Neural cell (in vitro differentiated cells): ENCODE measurements at regions not wholly inside any gene's neighbourhood (a gene's known extent, or its start where the extent isn't known, plus 50 kb on each side); places are given as distances from the start of the nearest gene placed in this dataset.

Experiments
- H2AFZ ChIP-seq: fragments of 200-600, 300-800 bp; sonication (generic), shearing (Covaris generic); 2 replicates; pipeline ENCODE4 v1.6.0; 2014; ENCODE audit warnings: low read depth, mild to moderate bottlenecking, antibody characterized with exemption, low read length, moderate library complexity
- H3F3A ChIP-seq: fragments of 200-600 bp; shearing (Covaris generic); 2 replicates; pipeline ENCODE4 v1.6.1; 2016; ENCODE audit warnings: mild to moderate bottlenecking, moderate library complexity, mixed read lengths, antibody characterized with exemption, low read length; ENCODE audit not compliant: insufficient read depth, poor library complexity, severe bottlenecking
- H3K27ac ChIP-seq: fragments of 200-600, 300-800 bp; sonication (generic), shearing (Covaris generic); 2 replicates; pipeline ENCODE4 v1.5.1; 2014; ENCODE audit warnings: mild to moderate bottlenecking, low read length, moderate library complexity
- H3K27me3 ChIP-seq: fragments of 300-800, 200-600 bp; sonication (generic), shearing (Covaris generic); 2 replicates; pipeline ENCODE4 v1.6.0; 2014; ENCODE audit warnings: mild to moderate bottlenecking, low read depth, low read length, moderate library complexity; ENCODE audit not compliant: insufficient read depth
- H3K36me3 ChIP-seq: fragments of 300-800, 200-600 bp; sonication (generic), shearing (Covaris generic); 2 replicates; pipeline ENCODE4 v1.5.1; 2014; ENCODE audit warnings: mild to moderate bottlenecking, antibody characterized with exemption, low read length, moderate library complexity; ENCODE audit not compliant: insufficient read depth
- H3K4me2 ChIP-seq: fragments of 300-800, 200-600 bp; sonication (generic), shearing (Covaris generic); 2 replicates; pipeline ENCODE4 v1.6.0; 2014; ENCODE audit warnings: mild to moderate bottlenecking, low read length
- H3K4me3 ChIP-seq: fragments of 300-800, 200-600 bp; sonication (generic), shearing (Covaris generic); 2 replicates; pipeline ENCODE4 v1.5.1; 2014; ENCODE audit warnings: mild to moderate bottlenecking, low read length, moderate library complexity
- H3K79me2 ChIP-seq: fragments of 200-600 bp; shearing (Covaris generic); replicated peaks from 2 replicates; pipeline ENCODE4 v1.6.0; 2014; ENCODE audit warnings: mild to moderate bottlenecking, low read length, moderate library complexity; ENCODE audit not compliant: insufficient read depth
- H3K9ac ChIP-seq: fragments of 300-800, 200-600 bp; sonication (generic), shearing (Covaris generic); 2 replicates; pipeline ENCODE4 v1.6.1; 2016; ENCODE audit warnings: mild to moderate bottlenecking, low read length, mixed read lengths
- H3K9me2 ChIP-seq: fragments of 200-600 bp; shearing (Covaris generic); 2 replicates; pipeline ENCODE4 v1.6.1; 2016; ENCODE audit warnings: mild to moderate bottlenecking, low read length, mixed read lengths; ENCODE audit not compliant: insufficient read depth
- H3K9me3 ChIP-seq: fragments of 200-600, 300-800 bp; sonication (generic), shearing (Covaris generic); 2 replicates; pipeline ENCODE4 v1.6.1; 2016; ENCODE audit warnings: mild to moderate bottlenecking, mixed run types, low read length, moderate library complexity, mixed read lengths
- H4K20me1 ChIP-seq: fragments of 200-600 bp; shearing (Covaris generic); 2 replicates; pipeline ENCODE4 v1.6.1; 2016; ENCODE audit warnings: mild to moderate bottlenecking, mixed run types; ENCODE audit not compliant: insufficient read depth
- EP300 ChIP-seq: fragments of 450-650 bp; conservative IDR thresholded peaks from 2 replicates; pipeline ENCODE4 v1.6.1; 2014; ENCODE audit warnings: antibody characterized with exemption, mild to moderate bottlenecking, moderate library complexity; ENCODE audit not compliant: poor library complexity, severe bottlenecking
- EZH2 ChIP-seq: fragments of 200-600, 300-800 bp; shearing (Covaris generic), sonication (generic); IDR thresholded peaks from 2 replicates; pipeline ENCODE4 v1.6.1; 2014; ENCODE audit warnings: antibody characterized with exemption, low read length, borderline replicate concordance, mild to moderate bottlenecking; ENCODE audit not compliant: insufficient read depth, poor library complexity, severe bottlenecking
- MXI1 ChIP-seq: fragments of 450-650 bp; conservative IDR thresholded peaks from 2 replicates; pipeline ENCODE4 v1.6.1; 2014; ENCODE audit warnings: antibody characterized with exemption, mild to moderate bottlenecking; ENCODE audit not compliant: poor library complexity, severe bottlenecking
- POLR2AphosphoS5 ChIP-seq: IDR thresholded peaks from 2 replicates; pipeline ENCODE4 v1.6.1; 2012
- RAD21 ChIP-seq: fragments of 450-650 bp; conservative IDR thresholded peaks from 2 replicates; pipeline ENCODE4 v1.6.1; 2014; ENCODE audit warnings: antibody characterized with exemption, mild to moderate bottlenecking, moderate library complexity
- SMC3 ChIP-seq: fragments of 450-650 bp; conservative IDR thresholded peaks from 2 replicates; pipeline ENCODE4 v1.6.1; 2014; ENCODE audit warnings: antibody characterized with exemption, mild to moderate bottlenecking, moderate library complexity; ENCODE audit not compliant: poor library complexity
- TAF1 ChIP-seq: IDR thresholded peaks from 2 replicates; pipeline ENCODE4 v1.6.1; 2012; ENCODE audit warnings: low read depth
- TF ChIP-seq, protein P1 (sequence below): IDR thresholded peaks from 2 replicates; pipeline ENCODE4 v1.6.1; 2012; ENCODE audit warnings: borderline replicate concordance
- TF ChIP-seq, protein P2 (sequence below): fragments of 450-650 bp; IDR thresholded peaks from 2 replicates; pipeline ENCODE4 v1.5.1; 2014; ENCODE audit warnings: antibody characterized with exemption, mild to moderate bottlenecking, moderate library complexity; ENCODE audit not compliant: poor library complexity, severe bottlenecking

DNA sequence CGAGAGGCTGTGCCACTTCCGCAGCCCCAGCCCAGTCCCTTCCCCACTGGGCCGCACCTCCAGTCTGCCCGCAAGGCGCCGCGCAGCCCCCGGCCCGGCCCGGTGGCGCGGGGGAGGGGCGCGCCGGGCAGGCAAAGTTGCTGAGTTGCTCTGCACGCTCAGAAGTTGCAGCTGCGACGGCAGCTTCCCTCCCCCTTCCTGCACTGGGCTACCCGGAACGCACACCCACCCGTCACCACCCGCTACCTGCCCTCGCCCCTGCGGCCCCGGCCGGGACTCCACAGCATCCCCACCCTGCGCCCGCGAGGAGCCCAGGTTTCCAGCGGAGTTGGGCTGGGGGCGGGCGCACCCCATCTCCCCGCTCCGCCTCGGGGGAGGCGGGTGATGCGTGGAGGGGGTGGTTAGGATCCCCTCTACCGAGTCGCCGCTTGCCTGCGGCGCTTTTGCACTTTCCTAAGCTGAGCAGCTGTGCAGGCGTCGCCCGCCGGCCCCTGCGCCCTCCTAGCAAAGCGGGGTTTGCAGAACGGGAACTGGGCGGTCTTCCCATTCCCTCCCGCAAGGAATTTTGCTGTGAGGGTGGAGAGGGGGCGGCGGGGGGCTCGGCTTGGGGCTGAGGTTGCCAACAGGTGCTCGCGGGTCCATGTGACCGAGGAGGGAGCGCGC lies 55.9 kb upstream of the RREB1 start:
- TF ChIP-seq POLR2AphosphoS5 (no peak), EZH2 (no peak), TAF1 (no peak), SMC3 (no peak), MXI1 (no peak), EP300 (no peak), RAD21 (no peak)
- TF ChIP-seq, protein P1, sequence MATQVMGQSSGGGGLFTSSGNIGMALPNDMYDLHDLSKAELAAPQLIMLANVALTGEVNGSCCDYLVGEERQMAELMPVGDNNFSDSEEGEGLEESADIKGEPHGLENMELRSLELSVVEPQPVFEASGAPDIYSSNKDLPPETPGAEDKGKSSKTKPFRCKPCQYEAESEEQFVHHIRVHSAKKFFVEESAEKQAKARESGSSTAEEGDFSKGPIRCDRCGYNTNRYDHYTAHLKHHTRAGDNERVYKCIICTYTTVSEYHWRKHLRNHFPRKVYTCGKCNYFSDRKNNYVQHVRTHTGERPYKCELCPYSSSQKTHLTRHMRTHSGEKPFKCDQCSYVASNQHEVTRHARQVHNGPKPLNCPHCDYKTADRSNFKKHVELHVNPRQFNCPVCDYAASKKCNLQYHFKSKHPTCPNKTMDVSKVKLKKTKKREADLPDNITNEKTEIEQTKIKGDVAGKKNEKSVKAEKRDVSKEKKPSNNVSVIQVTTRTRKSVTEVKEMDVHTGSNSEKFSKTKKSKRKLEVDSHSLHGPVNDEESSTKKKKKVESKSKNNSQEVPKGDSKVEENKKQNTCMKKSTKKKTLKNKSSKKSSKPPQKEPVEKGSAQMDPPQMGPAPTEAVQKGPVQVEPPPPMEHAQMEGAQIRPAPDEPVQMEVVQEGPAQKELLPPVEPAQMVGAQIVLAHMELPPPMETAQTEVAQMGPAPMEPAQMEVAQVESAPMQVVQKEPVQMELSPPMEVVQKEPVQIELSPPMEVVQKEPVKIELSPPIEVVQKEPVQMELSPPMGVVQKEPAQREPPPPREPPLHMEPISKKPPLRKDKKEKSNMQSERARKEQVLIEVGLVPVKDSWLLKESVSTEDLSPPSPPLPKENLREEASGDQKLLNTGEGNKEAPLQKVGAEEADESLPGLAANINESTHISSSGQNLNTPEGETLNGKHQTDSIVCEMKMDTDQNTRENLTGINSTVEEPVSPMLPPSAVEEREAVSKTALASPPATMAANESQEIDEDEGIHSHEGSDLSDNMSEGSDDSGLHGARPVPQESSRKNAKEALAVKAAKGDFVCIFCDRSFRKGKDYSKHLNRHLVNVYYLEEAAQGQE = no peak
- TF ChIP-seq, protein P2, sequence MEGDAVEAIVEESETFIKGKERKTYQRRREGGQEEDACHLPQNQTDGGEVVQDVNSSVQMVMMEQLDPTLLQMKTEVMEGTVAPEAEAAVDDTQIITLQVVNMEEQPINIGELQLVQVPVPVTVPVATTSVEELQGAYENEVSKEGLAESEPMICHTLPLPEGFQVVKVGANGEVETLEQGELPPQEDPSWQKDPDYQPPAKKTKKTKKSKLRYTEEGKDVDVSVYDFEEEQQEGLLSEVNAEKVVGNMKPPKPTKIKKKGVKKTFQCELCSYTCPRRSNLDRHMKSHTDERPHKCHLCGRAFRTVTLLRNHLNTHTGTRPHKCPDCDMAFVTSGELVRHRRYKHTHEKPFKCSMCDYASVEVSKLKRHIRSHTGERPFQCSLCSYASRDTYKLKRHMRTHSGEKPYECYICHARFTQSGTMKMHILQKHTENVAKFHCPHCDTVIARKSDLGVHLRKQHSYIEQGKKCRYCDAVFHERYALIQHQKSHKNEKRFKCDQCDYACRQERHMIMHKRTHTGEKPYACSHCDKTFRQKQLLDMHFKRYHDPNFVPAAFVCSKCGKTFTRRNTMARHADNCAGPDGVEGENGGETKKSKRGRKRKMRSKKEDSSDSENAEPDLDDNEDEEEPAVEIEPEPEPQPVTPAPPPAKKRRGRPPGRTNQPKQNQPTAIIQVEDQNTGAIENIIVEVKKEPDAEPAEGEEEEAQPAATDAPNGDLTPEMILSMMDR = no peak
- Histone ChIP-seq H3F3A (no peaks in the 10 kb centered on the region), H3K36me3 (no peaks in the 10 kb centered on the region), H3K9me3 (no peaks in the 10 kb centered on the region), H3K9ac (no peak overlapping the region), H3K4me2 (peak overlapping the region; percentile 39), H4K20me1 (no peaks in the 10 kb centered on the region), H3K79me2 (no peaks in the 10 kb centered on the region), H3K4me3 (peak overlapping the region; percentile 68), H3K27me3 (peaks cover 40% of the 10 kb centered on the region), H3K27ac (no peak overlapping the region), H3K9me2 (no peaks in the 10 kb centered on the region), H2AFZ (no peak overlapping the region)

DNA sequence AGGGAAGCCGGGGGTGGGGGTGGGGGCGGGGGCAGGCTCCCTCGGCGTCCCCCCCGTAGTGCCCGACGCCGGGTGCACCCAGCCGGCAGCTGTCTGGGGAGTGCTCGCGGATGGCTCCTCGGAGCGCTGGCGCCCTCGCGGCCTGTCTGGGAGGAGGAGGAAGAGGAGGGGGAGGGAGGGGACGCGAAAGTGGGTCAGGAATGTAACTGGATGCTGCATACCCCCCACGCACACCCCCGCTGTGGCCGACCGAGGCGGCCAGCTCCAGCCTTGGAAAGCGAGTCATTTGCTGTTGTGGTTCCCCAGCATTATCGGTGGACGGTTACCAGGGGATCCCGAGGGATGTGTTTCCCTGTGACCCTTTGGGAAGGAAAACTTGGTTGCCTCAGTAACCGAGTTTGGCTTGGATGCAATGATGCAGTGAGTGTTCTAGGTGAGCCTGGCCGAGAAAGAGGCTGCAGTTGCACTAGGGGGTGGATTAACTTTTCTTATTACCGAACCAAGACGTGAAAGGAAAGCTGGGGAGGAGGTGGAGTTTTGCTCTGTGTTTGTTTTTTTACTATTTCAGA lies 55.2 kb upstream of the RREB1 start:
- Histone ChIP-seq H3K9ac (no peak overlapping the region), H4K20me1 (no peaks in the 10 kb centered on the region), H3K4me3 (peak overlapping the region; percentile 68), H2AFZ (no peak overlapping the region), H3K27me3 (peaks cover 40% of the 10 kb centered on the region), H3K9me2 (no peaks in the 10 kb centered on the region), H3K9me3 (no peaks in the 10 kb centered on the region), H3K4me2 (no peak overlapping the region), H3F3A (no peaks in the 10 kb centered on the region), H3K36me3 (no peaks in the 10 kb centered on the region), H3K79me2 (no peaks in the 10 kb centered on the region), H3K27ac (no peak overlapping the region)
- TF ChIP-seq, protein P1 = no peak
- no peak for TF ChIP-seq EZH2
- TF ChIP-seq SMC3 = no peak
- TF ChIP-seq, protein P2 = no peak
- no peak for TF ChIP-seq EP300
- no peak for TF ChIP-seq MXI1
- no peak for TF ChIP-seq RAD21
- no peak for TF ChIP-seq POLR2AphosphoS5
